GM10266 (cell line): ENCODE measurements at regions not wholly inside any gene's neighbourhood (a gene's known extent, or its start where the extent isn't known, plus 50 kb on each side); places are given as distances from the start of the nearest gene placed in this dataset.

ENCODE experiments used
- DNase-seq: peaks from one replicate; pipeline ENCODE4 v3.0.0; 2012; ENCODE audit errors: extremely low spot score
- CTCF ChIP-seq: IDR thresholded peaks from 2 replicates; pipeline ENCODE4 v1.5.1; 2012; ENCODE audit warnings: mild to moderate bottlenecking, low read depth; ENCODE audit not compliant: control insufficient read depth, insufficient read depth; ENCODE audit errors: missing control alignments

- TF ChIP-seq CTCF = no peak
- DNase-seq = no peak
Observed at GRCh38 chr6:90898763-90899162, 311.9 kb upstream of the MAP3K7 start.

- no peak for TF ChIP-seq CTCF
- DNase-seq = no peak
Observed at GRCh38 chr6:90896075-90896547, 309.2 kb upstream of the MAP3K7 start.

GRCh38 chr6:90895299-90896074 is 308.6 kb upstream of the MAP3K7 start:
- DNase-seq = no peak
- TF ChIP-seq CTCF = no peak

- no peak for TF ChIP-seq CTCF
- DNase-seq = no peak
Observed at GRCh38 chr6:90894285-90895130, 307.6 kb upstream of the MAP3K7 start.

- no peak for DNase-seq
Observed at GRCh38 chr6:90893400-90893799, 306.5 kb upstream of the MAP3K7 start.

GRCh38 chr6:90892271-90892670 is 305.4 kb upstream of the MAP3K7 start:
- no peak for TF ChIP-seq CTCF
- no peak for DNase-seq

More at GRCh38 chr6:90893400-90893799, 306.5 kb upstream of the MAP3K7 start:
- no peak for TF ChIP-seq CTCF

- no peak for DNase-seq
- no peak for TF ChIP-seq CTCF
Observed at GRCh38 chr6:90891355-90891754, 304.5 kb upstream of the MAP3K7 start.
